Testis (tissue), 2 donors: ENCODE measurements at regions not wholly inside any gene's neighbourhood (a gene's known extent, or its start where the extent isn't known, plus 50 kb on each side); places are given as distances from the start of the nearest gene placed in this dataset.

Source experiments
- DNase-seq: peaks from one replicate; pipeline ENCODE4 v3.0.0-alpha.2; 2019
- H3K27ac ChIP-seq, 2 donors: fragments of 200-600 bp; sonication (generic); one replicate each; pipeline ENCODE4 v1.5.1; 2019
- H3K27me3 ChIP-seq: fragments of 200-600 bp; sonication (generic); one replicate; pipeline ENCODE4 v1.5.1; 2019
- H3K36me3 ChIP-seq: fragments of 200-600 bp; sonication (generic); one replicate; pipeline ENCODE4 v1.5.1; 2017; ENCODE audit warnings: low read depth; ENCODE audit errors: missing control alignments
- H3K4me1 ChIP-seq: fragments of 200-600 bp; sonication (generic); one replicate; pipeline ENCODE4 v1.5.1; 2019
- H3K4me3 ChIP-seq, 2 donors: fragments of 200-600 bp; sonication (generic); one replicate each; pipeline ENCODE4 v1.5.1; 2017 to 2019
- H3K9me3 ChIP-seq: fragments of 200-600 bp; sonication (generic); one replicate; pipeline ENCODE4 v1.5.1; 2017
- CTCF ChIP-seq, 3 experiments: fragments of 450-650 bp in 2 of 3; fragments of 200-600 bp in 1 of 3; sonication (generic) in 1 of 3; IDR thresholded peaks; one replicate each; pipeline ENCODE4 v1.5.1; 2016 to 2019; ENCODE audit warnings: antibody characterized with exemption in 3 of 3, mild to moderate bottlenecking in 2 of 3, moderate library complexity in 1 of 3
- POLR2A ChIP-seq: fragments of 450-650 bp; IDR thresholded peaks from one replicate; pipeline ENCODE4 v1.6.1; 2017; ENCODE audit warnings: antibody characterized with exemption, mild to moderate bottlenecking, moderate library complexity
- WGBS, 2 donors: methylation state at CpG; one replicate each; pipeline ENCODE4 v1.1.5; 2018; 5-methylcytosine and 5-hydroxymethylcytosine counted together
- intact Hi-C: fragments of 100-400 bp; cut with DNase I; formaldehyde crosslinking; loops from one replicate; pipeline ENCODE4 v1.15.1; 2023; ENCODE audit warnings: low total_unique reads

GRCh38 chr13:90562443-90562842 is 785.0 kb upstream of the MIR17HG start:
- 41 to 50% methylated on average over 1 of the region's 1 CpG for WGBS, 2 donors
- Histone ChIP-seq H3K4me1 (no peaks in the 10 kb centered on the region), H3K4me3 (no peak overlapping the region), H3K9me3 (no peaks in the 10 kb centered on the region), H3K27ac (no peak overlapping the region), H3K36me3 (no peaks in the 10 kb centered on the region), H3K27me3 (no peaks in the 10 kb centered on the region)
- intact Hi-C loops = no loop called here
- TF ChIP-seq CTCF (IDR thresholded peaks at IDR 0.05) (no peak), POLR2A (no peak)
- no peak for DNase-seq

DNA sequence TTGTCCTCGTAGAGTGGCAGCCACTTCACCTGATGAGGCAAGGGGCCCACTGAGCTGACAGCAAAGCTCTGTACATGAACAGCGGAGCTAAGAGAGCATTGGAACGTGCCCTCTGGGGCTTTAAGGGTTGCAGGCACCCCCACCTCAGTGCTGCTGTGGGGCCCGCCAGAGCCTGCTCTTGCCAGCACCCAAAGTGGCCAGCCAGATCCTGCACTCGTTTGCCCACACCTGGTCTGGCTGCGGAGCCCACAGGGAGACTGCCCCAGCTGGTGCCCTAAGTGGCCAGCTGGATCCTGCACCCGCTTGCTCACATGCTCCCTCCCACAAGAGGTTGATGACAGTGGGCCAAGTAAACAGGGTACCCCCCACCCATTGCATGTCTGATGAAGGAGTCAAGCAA is 783.4 kb upstream of the MIR17HG start:
- intact Hi-C loops = no loop called here
- Histone ChIP-seq H3K36me3 (no peaks in the 10 kb centered on the region), H3K4me3 (no peak overlapping the region), H3K27ac (no peak overlapping the region), H3K27me3 (no peaks in the 10 kb centered on the region), H3K9me3 (no peaks in the 10 kb centered on the region), H3K4me1 (no peaks in the 10 kb centered on the region)
- no peak for TF ChIP-seq CTCF (IDR thresholded peaks at IDR 0.05)
- no peak for TF ChIP-seq POLR2A
- WGBS, 2 donors = 97% methylated on average over 7 of the region's 7 CpGs; no CpG with 5 or more reads in 1 of the 2 donors
- DNase-seq = no peak

GRCh38 chr13:90564566-90564965 is 782.9 kb upstream of the MIR17HG start:
- Histone ChIP-seq H3K27ac (no peak overlapping the region), H3K4me1 (no peaks in the 10 kb centered on the region), H3K9me3 (no peaks in the 10 kb centered on the region), H3K4me3 (no peak overlapping the region), H3K36me3 (no peaks in the 10 kb centered on the region), H3K27me3 (no peaks in the 10 kb centered on the region)
- no peak for TF ChIP-seq CTCF (IDR thresholded peaks at IDR 0.05)
- no peak for TF ChIP-seq POLR2A
- DNase-seq = no peak
- WGBS, 2 donors = 82 to 91% methylated on average over 1 of the region's 1 CpG
- intact Hi-C loops = no loop called here

GRCh38 chr13:90565985-90566713 is 781.3 kb upstream of the MIR17HG start:
- intact Hi-C loops = no loop called here
- 83 to 86% methylated on average over 3 of the region's 3 CpGs for WGBS, 2 donors

More at GRCh38 chr13:90565985-90566713, 781.3 kb upstream of the MIR17HG start:
- Histone ChIP-seq H3K36me3 (no peaks in the 10 kb centered on the region), H3K4me1 (no peaks in the 10 kb centered on the region), H3K27ac (no peak overlapping the region), H3K27me3 (no peaks in the 10 kb centered on the region), H3K9me3 (no peaks in the 10 kb centered on the region), H3K4me3 (no peak overlapping the region)
- DNase-seq = no peak
- TF ChIP-seq CTCF (IDR thresholded peaks at IDR 0.05) (no peak), POLR2A (no peak)
